Karpas-422 (cell line): ENCODE measurements at regions not wholly inside any gene's neighbourhood (a gene's known extent, or its start where the extent isn't known, plus 50 kb on each side); places are given as distances from the start of the nearest gene placed in this dataset.
"Not testable (repeated sequence)": the region's sequence is repeated elsewhere in the genome, so short reads cannot be mapped to it uniquely, and the experiment has no call there.

Experiments
- DNase-seq: peaks from one replicate; pipeline ENCODE4 v3.0.0-alpha.2; 2015
- H2AFZ ChIP-seq: fragments of 200-600 bp; sonication (generic); 2 replicates; pipeline ENCODE4 v1.6.1; 2014; ENCODE audit warnings: antibody characterized with exemption, low read length, mixed read lengths
- H3K27ac ChIP-seq: fragments of 200-600 bp; sonication (generic); 2 replicates; pipeline ENCODE4 v1.5.1; 2014; ENCODE audit warnings: mild to moderate bottlenecking, low read length, moderate library complexity
- H3K27me3 ChIP-seq: fragments of 200-600 bp; sonication (generic); 2 replicates; pipeline ENCODE4 v1.6.1; 2014; ENCODE audit warnings: low read length, mixed read lengths
- H3K36me3 ChIP-seq: fragments of 200-600 bp; sonication (generic); 2 replicates; pipeline ENCODE4 v1.6.1; 2014; ENCODE audit warnings: low read length, mixed read lengths; ENCODE audit not compliant: insufficient read depth
- H3K4me1 ChIP-seq: fragments of 200-600 bp; sonication (generic); 2 replicates; pipeline ENCODE4 v1.6.1; 2014; ENCODE audit warnings: mild to moderate bottlenecking, low read length, mixed read lengths
- H3K4me2 ChIP-seq: fragments of 200-600 bp; sonication (generic); 2 replicates; pipeline ENCODE4 v1.6.1; 2014; ENCODE audit warnings: low read length, low read depth, mild to moderate bottlenecking; ENCODE audit not compliant: poor library complexity, severe bottlenecking
- H3K4me3 ChIP-seq: fragments of 200-600 bp; sonication (generic); 2 replicates; pipeline ENCODE4 v1.5.1; 2014; ENCODE audit warnings: mild to moderate bottlenecking, antibody characterized with exemption, low read length, mixed read lengths
- H3K79me2 ChIP-seq: fragments of 200-600 bp; sonication (generic); 2 replicates; pipeline ENCODE4 v1.6.1; 2014; ENCODE audit warnings: mild to moderate bottlenecking, low read length, mixed read lengths
- H3K9ac ChIP-seq: fragments of 200-600 bp; sonication (generic); 2 replicates; pipeline ENCODE4 v1.6.0; 2014; ENCODE audit warnings: low read length
- H3K9me2 ChIP-seq: fragments of 200-600 bp; sonication (generic), shearing (Covaris generic); replicated peaks from 2 replicates; pipeline ENCODE4 v1.6.0; 2014; ENCODE audit warnings: mild to moderate bottlenecking, low read length, moderate library complexity; ENCODE audit not compliant: insufficient read depth
- H3K9me3 ChIP-seq: fragments of 300-700, 200-600 bp; sonication (generic); 2 replicates; pipeline ENCODE4 v1.6.1; 2014; ENCODE audit warnings: low read length, mixed read lengths
- H4K20me1 ChIP-seq: fragments of 200-600 bp; sonication (generic); 2 replicates; pipeline ENCODE4 v1.6.1; 2014; ENCODE audit warnings: mild to moderate bottlenecking, antibody characterized with exemption, low read length, low read depth; ENCODE audit not compliant: insufficient read depth

DNA sequence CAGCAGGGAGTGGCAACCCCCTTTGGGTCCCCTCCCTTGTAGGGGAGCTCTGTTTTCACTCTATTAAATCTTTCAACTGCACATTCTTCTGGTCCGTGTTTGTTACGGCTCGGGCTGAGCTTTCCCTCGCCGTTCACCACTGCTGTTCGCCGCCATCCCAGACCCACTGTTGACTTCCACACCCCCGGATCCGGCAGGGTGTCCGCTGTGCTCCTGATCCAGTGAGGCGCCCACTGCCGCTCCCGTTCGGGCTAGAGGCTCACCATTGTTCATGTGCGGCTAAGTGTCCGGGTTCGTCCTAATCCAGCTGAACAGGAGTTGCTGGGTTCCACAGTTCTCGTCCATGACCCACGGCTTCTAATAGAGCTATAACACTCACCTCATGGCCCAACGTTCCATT lies 408.1 kb downstream of the KCNJ2 start:
- no peaks in the 10 kb centered on the region for H3K9me3 ChIP-seq
- H3K4me1 ChIP-seq = no peaks in the 10 kb centered on the region
- H4K20me1 ChIP-seq = no peaks in the 10 kb centered on the region
- H3K9ac ChIP-seq = no peak overlapping the region
- no peak overlapping the region for H2AFZ ChIP-seq
- H3K79me2 ChIP-seq = no peaks in the 10 kb centered on the region
- no peak for DNase-seq
- no peak overlapping the region for H3K4me2 ChIP-seq
- H3K4me3 ChIP-seq = no peak overlapping the region
- no peaks in the 10 kb centered on the region for H3K36me3 ChIP-seq
- no peaks in the 10 kb centered on the region for H3K9me2 ChIP-seq
- no peak overlapping the region for H3K27ac ChIP-seq
- 0 out of 2 replicates have a peak, but pooled peaks cover 2% of the 10 kb centered on the region for H3K27me3 ChIP-seq

DNA sequence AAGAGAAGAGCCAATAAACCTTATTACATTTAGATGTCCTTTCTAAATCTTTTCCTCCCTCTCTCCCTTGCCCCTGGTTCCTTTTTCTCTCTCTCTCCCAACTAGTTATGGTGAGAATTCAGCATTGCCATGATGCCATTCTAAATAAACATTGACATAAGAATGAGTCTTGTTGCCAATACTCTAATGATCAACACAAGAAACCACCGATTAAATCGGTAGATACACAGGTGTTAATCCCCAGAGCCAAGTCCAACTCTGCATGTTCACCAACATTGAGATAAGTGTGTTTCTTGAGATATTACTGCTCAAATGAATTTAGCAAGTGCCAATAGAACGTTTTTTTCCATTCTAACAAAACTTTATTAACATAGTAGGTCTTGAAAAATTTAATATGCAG lies 412.1 kb downstream of the KCNJ2 start:
- H2AFZ ChIP-seq = no peak overlapping the region
- H3K9ac ChIP-seq = no peak overlapping the region
- no peak overlapping the region for H3K4me2 ChIP-seq
- DNase-seq = no peak
- no peak overlapping the region for H3K4me3 ChIP-seq
- H3K9me2 ChIP-seq = no peaks in the 10 kb centered on the region
- H3K27me3 ChIP-seq = 0 out of 2 replicates have a peak, but pooled peaks cover 2% of the 10 kb centered on the region
- H3K4me1 ChIP-seq = no peaks in the 10 kb centered on the region
- H3K79me2 ChIP-seq = no peaks in the 10 kb centered on the region
- no peaks in the 10 kb centered on the region for H3K36me3 ChIP-seq
- H4K20me1 ChIP-seq = no peaks in the 10 kb centered on the region
- no peak overlapping the region for H3K27ac ChIP-seq
- H3K9me3 ChIP-seq = no peaks in the 10 kb centered on the region

DNA sequence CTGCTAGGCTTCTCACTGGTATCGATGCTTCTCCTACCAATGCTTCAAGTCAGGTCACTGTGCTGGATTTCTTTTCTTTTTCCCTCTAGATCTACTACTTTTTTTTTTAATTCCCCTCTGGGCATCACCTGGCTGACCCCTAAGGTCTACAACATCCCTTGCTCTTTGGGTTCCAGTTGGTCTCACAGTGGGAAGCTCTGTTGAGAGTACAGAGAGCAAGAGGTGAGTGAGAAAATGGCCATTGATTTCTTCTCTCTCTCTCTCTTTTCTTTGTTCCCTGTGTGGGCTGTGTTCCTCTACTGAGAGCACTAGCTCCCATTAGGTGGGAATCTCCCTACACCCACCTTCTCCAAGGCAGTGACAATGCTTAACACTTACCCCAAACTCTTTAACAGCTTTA lies 413.4 kb downstream of the KCNJ2 start:
- H3K79me2 ChIP-seq = no peaks in the 10 kb centered on the region
- no peak overlapping the region for H3K4me2 ChIP-seq
- no peaks in the 10 kb centered on the region for H3K9me2 ChIP-seq
- no peak overlapping the region for H3K27ac ChIP-seq
- H3K4me1 ChIP-seq = no peaks in the 10 kb centered on the region
- DNase-seq = no peak
- H3K27me3 ChIP-seq = no peaks in the 10 kb centered on the region
- no peak overlapping the region for H3K4me3 ChIP-seq
- no peaks in the 10 kb centered on the region for H3K36me3 ChIP-seq
- no peak overlapping the region for H3K9ac ChIP-seq
- H3K9me3 ChIP-seq = no peaks in the 10 kb centered on the region
- no peak overlapping the region for H2AFZ ChIP-seq
- H4K20me1 ChIP-seq = no peaks in the 10 kb centered on the region

DNA sequence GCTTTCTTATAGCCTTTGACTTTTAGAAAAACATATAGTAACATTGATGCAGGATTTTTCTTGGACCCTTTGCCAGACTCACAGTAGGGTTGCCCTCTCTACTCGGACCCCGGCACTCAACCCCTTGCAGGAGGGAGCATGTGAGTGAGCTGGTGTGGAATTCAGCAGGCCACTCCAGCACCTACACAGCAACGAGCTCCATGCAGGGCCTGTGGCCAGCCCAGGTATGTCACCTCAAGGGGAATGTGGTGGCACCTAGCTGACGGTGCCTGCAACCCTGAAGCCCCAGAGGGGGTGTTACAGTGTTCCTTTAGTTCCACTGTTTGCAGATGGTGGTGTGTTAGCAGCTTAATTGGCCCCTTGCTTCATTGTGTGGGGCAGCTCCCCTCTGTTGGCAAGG lies 414.9 kb downstream of the KCNJ2 start:
- Histone ChIP-seq H3K4me1 (no peaks in the 10 kb centered on the region), H3K9ac (no peak overlapping the region), H3K9me3 (no peaks in the 10 kb centered on the region), H3K9me2 (no peaks in the 10 kb centered on the region), H3K36me3 (no peaks in the 10 kb centered on the region), H3K4me3 (no peak overlapping the region), H3K79me2 (no peaks in the 10 kb centered on the region), H3K4me2 (no peak overlapping the region), H3K27ac (no peak overlapping the region), H3K27me3 (no peaks in the 10 kb centered on the region), H2AFZ (no peak overlapping the region), H4K20me1 (no peaks in the 10 kb centered on the region)
- DNase-seq = no peak

DNA sequence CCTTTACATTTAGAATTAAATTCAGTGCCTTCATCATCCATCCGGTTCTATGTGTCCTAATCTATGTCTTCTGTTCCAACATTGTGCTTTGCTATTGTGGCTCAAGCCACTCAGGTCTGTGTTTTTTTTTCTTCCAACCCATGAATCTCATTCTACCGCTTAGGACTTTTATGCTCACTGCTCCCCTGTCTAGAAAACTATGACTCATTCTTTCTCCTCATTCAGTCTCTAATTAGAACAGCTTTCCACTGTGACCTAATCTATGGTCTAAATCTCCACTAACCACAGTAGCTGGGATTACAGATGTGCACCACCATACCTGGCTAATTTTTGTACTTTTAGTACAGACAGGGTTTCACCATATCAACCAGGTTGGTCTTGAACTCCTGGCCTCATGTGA lies 418.7 kb downstream of the KCNJ2 start:
- H4K20me1 ChIP-seq = no peaks in the 10 kb centered on the region
- no peaks in the 10 kb centered on the region for H3K27me3 ChIP-seq
- H3K9me3 ChIP-seq = no peaks in the 10 kb centered on the region
- no peaks in the 10 kb centered on the region for H3K79me2 ChIP-seq
- H3K36me3 ChIP-seq = no peaks in the 10 kb centered on the region
- no peak overlapping the region for H3K9ac ChIP-seq
- no peaks in the 10 kb centered on the region for H3K4me1 ChIP-seq
- H3K4me3 ChIP-seq = no peak overlapping the region
- no peak overlapping the region for H3K4me2 ChIP-seq
- no peaks in the 10 kb centered on the region for H3K9me2 ChIP-seq
- H3K27ac ChIP-seq = no peak overlapping the region
- H2AFZ ChIP-seq = no peak overlapping the region
- no peak for DNase-seq

DNA sequence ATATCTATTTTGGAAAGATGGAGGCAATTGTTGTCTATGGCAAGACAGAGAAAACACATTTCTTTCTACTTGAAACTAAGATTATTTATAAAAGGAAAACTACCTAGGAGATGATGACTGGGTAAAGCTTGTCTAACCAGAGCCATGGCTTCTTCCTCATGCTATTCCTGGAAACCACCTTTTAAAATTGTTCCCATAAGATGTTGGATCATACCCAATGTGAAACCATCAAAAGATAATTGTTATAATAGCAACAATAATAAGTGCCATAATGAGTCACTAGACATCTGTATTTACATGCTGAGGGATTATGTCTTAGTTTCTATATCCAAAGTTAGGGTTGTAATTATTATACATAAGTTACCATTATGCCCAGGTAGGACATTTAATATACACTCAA lies 428.4 kb downstream of the KCNJ2 start:
- H3K4me1 ChIP-seq = no peaks in the 10 kb centered on the region
- H3K79me2 ChIP-seq = no peaks in the 10 kb centered on the region
- no peak overlapping the region for H3K4me2 ChIP-seq
- 0 out of 2 replicates have a peak, but pooled peaks cover 4% of the 10 kb centered on the region for H3K27me3 ChIP-seq
- no peaks in the 10 kb centered on the region for H3K9me2 ChIP-seq
- no peak for DNase-seq
- no peak overlapping the region for H3K4me3 ChIP-seq
- H3K9me3 ChIP-seq = no peaks in the 10 kb centered on the region
- H3K9ac ChIP-seq = no peak overlapping the region
- H3K27ac ChIP-seq = no peak overlapping the region
- no peaks in the 10 kb centered on the region for H4K20me1 ChIP-seq
- H2AFZ ChIP-seq = no peak overlapping the region
- H3K36me3 ChIP-seq = no peaks in the 10 kb centered on the region

DNA sequence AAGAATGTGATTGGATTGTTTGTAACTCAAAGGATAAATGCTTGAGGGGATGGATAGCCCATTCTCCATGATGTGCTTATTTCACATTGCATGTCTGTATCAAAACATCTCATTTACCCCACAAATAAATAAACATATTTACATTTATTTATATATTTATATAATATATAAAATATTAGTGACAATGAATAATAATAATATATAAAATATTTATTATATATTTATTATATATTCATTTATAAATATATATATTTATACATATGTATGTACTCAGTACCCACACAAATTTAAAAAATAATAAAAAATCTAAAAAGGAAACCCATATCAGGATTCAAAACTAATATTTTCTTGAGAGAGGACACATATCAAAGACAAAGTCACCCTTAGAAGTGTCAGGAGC lies 429.9 kb downstream of the KCNJ2 start:
- Histone ChIP-seq H3K27me3 (0 out of 2 replicates have a peak, but pooled peaks cover 4% of the 10 kb centered on the region), H3K36me3 (no peaks in the 10 kb centered on the region), H3K27ac (no peak overlapping the region), H3K4me3 (no peak overlapping the region), H4K20me1 (no peaks in the 10 kb centered on the region), H3K4me2 (no peak overlapping the region), H3K9me3 (no peaks in the 10 kb centered on the region), H2AFZ (no peak overlapping the region), H3K9me2 (no peaks in the 10 kb centered on the region), H3K9ac (no peak overlapping the region), H3K4me1 (no peaks in the 10 kb centered on the region), H3K79me2 (no peaks in the 10 kb centered on the region)
- no peak for DNase-seq

DNA sequence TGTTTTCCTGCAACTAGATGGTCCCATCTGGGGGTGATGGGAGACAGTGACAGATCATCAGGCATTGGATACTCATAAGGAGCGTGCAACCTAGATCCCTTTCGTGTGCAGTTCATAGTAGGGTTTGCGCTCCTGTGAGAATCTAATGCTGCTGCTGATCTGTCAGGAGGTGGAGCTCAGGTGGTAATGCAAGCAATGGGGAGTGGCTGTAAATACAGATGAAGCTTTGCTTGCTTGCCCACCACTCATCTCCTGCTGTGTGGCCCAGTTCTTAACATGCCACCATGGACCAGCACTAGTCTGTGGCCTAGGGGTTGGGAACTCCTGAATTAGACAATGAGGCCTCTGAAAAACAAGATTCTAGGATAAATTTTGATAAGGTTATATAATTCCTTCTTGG lies 430.6 kb downstream of the KCNJ2 start:
- H3K27me3 ChIP-seq, H3K4me2 ChIP-seq, H3K9me3 ChIP-seq, H3K9ac ChIP-seq, H3K9me2 ChIP-seq, DNase-seq, H3K4me3 ChIP-seq, H3K27ac ChIP-seq, H3K79me2 ChIP-seq, H3K36me3 ChIP-seq, H4K20me1 ChIP-seq, H3K4me1 ChIP-seq, H2AFZ ChIP-seq: not testable (repeated sequence)

DNA sequence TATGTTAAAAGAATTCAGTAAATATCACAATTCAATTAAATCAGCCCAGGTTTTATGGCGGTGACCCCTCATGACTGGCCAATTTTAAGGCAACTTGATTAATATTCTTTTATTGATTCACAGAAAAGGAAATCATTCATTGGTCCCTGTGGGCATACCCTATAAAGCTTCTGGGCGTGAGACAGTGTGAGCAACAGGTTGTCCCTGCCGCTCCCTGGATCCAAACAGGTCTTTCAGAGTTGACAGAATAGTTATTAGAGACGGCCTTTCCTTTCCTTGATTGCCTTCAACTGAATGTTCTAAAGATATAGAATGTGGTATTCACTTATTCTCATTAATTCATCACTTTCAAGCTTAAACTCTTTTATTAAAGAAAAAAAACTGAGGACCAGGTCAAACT lies 433.9 kb downstream of the KCNJ2 start:
- no peak overlapping the region for H3K27ac ChIP-seq
- H3K4me1 ChIP-seq = no peaks in the 10 kb centered on the region
- no peaks in the 10 kb centered on the region for H4K20me1 ChIP-seq
- H3K27me3 ChIP-seq = 0 out of 2 replicates have a peak, but pooled peaks cover 4% of the 10 kb centered on the region
- no peaks in the 10 kb centered on the region for H3K36me3 ChIP-seq
- DNase-seq = no peak
- H3K79me2 ChIP-seq = no peaks in the 10 kb centered on the region
- H2AFZ ChIP-seq = no peak overlapping the region
- no peaks in the 10 kb centered on the region for H3K9me3 ChIP-seq
- no peaks in the 10 kb centered on the region for H3K9me2 ChIP-seq
- no peak overlapping the region for H3K4me2 ChIP-seq
- no peak overlapping the region for H3K9ac ChIP-seq
- no peak overlapping the region for H3K4me3 ChIP-seq
